NOMO-1 treated with dmso at 0.1 percent for 144 hours (cell line): ENCODE measurements at regions not wholly inside any gene's neighbourhood (a gene's known extent, or its start where the extent isn't known, plus 50 kb on each side); places are given as distances from the start of the nearest gene placed in this dataset.

Experiments
- DNase-seq: peaks from one replicate; lab custom pipeline; 2025; ENCODE audit not compliant: unreplicated experiment; lab: John Stamatoyannopoulos, UW

DNA sequence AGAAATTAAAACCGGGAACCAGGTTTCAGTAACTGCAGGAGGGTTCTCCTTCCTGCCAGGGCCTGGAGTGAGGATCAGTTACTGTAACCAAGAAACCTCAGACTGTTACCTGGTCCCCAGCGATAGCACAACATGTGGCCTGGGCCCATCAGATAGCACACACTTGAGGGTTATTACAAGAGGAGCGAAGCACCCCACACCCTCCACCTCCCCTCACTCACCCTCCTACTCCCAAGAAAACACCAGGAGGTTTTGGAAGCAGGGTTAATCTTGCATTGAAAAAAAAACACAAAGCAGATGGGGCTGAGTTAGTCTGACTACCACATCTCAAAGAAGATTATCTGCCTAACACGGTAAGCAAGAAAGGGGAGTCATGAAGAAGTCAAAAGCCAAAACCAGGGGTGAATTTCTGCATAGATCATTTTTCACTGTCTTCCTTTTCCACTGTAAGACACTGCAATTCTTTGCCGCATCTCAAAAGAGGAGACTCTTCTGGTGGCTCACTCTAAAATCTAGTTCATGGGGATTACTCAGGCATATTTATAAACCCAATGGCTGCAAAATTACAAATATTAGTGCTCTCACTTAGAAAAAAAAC is 75.9 kb upstream of the DOCK9 start:
- no peak for DNase-seq

DNA sequence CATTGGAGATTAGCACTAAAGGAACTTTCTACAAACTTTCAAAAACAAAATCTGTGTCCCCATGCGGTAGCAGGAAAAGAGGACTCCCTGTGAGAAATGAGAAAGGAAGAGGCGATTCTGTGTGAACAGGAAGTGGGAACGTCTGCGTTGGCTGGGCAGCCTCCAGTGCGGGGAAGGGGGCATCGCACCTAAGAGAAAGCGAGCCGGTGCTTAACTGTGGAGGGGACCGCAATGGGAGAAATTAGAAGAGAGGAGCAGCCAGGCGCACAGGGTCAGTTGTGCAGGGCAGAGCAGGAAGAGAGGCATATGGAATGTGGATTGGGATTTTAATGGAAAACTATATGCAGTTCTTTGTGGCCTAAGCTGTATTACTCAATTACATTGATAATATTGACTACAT is 77.4 kb upstream of the DOCK9 start:
- DNase-seq, result no peak

DNA sequence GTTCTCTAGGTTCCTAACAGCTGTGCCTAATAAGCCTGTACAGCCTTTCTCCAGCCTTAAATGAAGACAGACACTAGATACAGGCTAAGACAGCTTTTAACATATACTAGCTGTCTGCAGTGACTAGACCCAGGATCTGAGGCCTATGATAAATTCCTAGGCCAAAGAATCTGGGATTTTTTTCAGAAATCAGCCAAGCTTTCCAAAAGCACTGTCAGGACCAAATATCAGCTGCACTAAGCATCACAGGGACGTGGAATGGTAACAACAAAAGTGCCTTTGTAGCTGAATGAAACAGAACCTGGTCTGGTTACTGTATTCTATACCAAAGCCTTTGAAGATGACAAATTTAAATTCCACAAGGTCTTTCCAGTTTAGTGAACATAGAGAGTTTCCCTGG is 77.9 kb upstream of the DOCK9 start:
- no peak for DNase-seq

DNA sequence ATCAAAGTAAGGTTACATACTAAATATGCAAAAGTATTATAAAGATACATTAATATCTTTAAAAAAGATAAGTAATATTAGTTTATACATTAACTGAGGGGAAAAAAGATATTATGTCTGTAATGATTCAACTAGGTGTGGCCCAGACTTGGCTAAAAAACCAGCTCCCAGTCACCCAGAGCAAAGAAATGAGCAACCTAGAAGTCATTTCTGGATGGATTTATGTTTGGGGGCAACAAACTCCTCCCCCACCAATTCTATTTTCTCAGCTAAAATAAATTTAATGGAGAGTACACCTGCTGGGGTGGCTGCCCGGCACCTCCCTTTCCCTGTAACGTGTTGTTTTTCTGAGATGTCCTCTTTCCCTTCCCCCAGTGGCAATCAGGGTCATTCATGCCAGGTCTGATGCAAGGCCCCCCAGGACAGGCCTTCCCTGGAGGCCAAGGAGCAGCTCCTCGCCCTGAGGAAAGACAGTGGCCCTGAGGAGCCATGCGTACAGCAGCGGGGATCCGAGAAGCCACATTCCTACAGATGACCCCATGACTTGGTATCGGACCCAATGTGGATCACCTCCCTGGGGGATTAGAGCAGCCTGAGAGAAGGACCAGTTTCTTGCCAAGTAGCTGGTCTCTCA is 78.6 kb upstream of the DOCK9 start:
- no peak for DNase-seq

DNA sequence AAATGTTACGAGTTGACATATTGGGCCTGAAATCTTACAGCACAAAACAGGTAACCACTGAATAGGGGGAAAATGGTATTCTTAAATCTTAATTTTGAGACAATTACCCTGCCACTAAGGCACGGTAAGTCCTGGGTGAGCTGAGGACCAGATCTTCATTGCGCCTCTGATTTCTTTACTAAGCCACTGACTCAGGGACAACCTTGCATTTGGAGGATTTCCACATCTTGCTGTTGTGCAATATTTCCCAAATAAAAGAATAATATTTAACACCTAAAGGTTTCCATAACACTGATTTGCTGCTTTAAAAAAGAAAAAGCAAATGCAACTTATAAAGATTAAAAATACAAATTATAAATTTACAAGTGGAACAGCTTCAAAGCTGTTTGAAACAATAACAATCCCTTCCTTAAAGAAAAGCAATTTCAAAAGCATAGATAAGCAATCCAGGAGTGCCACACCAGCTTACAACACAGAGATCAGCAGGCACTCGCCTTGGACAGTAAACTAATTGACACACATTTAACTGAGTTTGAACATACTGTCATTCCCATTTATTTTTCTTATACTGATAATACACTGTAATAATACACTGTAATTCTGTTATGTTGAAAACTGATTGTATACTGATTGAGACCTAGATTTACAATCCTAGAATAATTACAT is 79.6 kb upstream of the DOCK9 start:
- DNase-seq, result no peak

DNA sequence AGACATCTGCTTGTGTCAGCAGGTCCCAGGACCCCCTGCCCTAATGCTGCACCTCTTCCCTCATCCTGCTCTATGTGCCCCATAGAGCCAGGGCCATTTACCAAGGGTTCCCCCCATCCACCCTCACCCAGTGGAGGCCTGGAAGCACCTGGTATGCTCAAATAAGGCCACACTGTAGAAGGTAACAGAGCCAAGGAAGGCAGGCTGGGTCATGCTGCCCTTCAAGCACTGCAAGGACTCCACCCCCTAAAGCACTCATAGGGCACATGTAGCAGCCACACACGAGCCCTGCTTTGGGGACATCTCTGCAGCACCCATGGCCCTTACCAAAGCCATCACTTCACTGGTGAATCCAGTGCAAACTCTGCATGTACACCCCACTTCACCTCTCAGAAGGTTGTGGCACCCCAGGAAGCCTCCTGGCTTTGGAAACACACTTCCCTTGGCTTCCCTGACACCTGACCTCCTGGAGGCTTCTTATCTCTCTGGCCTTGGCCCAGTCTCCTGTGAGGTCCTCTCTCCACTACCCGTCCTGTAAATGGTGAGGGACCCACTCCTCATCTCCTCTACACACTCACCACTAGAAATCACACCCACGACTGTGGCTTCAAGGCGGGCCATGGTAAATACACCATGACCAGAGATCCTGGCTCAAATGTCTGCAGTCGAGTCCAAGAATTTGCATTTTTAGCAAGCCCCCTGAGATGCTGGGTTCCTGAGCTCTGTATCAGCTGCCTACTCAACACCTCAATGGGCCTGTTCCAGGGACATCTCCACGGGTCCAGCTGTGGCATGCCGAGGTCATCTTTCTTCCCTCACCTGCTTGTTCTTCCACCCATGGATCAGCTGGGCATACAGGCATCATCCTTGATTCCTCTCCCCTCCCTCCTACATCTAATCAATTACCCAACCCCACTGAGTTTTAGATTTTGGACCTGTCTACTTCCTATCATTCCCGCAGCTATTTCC is 80.9 kb upstream of the DOCK9 start:
- DNase-seq, result no peak

DNA sequence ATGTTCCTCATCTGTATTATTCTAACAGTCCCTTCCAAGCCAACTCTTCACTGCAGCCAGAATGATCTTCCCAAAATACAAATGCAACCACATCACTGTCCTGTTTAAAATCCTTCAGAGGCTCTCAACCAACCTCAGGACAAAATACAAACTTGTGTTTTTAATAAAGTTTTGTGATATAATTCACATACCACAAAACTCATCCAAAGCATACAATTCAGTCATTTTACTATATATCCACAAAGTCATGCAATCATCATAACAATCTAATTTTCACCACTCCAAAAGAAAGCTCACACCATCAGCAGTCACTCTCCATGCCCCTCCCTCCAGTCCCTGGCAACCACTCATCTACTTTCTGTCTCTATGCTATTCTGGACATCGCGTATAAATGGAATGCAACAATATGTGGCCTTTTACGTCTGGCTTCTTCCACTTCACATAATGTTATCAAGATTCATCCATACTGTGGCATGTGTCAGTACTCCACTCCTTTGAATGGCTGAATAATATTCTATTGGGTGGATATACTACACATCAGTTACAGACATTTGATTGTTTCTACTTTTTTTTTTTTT is 81.7 kb upstream of the DOCK9 start:
- no peak for DNase-seq

DNA sequence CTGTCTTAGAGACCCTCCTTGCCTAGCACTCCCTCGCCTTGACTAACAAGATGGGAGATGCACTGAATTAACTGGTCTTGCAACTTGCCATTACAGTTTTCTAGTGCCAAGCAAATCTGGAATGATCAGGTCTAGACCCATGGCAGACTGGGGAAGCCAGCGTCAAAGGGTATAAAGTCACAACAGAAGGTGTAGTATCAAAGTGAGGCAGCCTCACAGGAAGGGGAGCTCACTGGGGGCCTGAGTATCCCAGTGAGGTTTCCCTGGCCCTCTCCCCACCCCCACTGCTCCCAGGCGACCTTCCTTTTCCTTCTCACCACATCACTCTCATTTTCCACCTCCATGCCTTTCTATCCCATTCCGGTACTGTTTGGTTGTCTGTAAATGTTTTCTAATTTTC is 83.5 kb upstream of the DOCK9 start:
- DNase-seq, result no peak

DNA sequence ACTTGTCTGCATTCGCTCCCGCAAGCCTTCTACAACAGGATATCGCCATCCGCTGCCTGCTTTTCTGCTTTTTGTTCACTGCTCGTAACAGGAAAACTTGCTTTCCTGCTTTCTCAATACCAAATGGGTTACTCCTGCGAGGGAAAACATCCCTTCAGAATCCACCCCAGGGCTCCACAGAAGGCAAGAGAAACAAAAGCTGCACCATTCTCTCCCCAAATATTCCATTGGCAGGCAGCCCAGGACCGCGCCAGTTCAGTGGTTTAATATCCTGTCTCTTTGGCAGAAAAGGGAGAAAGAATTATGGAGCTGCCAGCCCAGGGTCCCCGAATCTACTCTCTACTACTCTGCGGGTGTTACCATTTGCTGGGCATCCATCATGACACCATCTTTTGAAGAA is 84.7 kb upstream of the DOCK9 start:
- DNase-seq, result no peak

DNA sequence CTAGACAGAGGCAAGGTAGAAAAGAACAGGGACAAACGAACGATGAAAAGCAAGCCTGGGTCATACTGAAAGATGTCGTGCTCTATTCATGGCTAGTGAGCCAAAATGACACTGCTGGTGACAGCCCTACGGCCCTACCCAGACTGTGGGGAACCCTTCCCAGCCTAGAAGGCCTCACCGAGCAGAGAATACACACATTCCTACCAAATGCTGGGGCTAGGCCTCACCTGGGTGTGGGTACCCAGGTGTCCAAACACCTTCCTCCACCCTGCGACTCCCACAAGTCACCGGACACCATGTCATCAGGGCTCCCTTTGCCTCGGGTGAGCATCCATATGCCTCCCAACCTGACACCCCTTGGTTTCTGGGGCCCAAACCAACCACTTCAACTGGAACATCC is 85.3 kb upstream of the DOCK9 start:
- no peak for DNase-seq

DNA sequence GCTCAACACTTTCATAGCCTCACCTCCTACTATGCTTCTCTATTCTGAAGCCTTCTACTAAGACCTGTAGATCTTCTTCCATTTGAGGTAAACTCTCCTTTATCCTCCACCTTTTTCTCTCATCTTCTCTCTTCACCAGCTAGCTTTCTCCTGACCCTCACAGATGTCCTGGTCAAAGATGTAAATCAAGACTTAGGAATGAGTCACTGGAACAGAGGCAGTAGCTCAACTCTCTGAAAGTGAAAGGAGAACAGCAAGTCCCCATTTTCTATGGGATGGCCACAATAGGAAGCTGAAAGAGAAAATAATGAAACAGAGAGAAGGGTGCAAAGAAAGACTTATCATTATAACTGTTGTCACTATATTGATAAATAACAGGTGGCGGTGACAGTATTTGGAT is 86.1 kb upstream of the DOCK9 start:
- no peak for DNase-seq

DNA sequence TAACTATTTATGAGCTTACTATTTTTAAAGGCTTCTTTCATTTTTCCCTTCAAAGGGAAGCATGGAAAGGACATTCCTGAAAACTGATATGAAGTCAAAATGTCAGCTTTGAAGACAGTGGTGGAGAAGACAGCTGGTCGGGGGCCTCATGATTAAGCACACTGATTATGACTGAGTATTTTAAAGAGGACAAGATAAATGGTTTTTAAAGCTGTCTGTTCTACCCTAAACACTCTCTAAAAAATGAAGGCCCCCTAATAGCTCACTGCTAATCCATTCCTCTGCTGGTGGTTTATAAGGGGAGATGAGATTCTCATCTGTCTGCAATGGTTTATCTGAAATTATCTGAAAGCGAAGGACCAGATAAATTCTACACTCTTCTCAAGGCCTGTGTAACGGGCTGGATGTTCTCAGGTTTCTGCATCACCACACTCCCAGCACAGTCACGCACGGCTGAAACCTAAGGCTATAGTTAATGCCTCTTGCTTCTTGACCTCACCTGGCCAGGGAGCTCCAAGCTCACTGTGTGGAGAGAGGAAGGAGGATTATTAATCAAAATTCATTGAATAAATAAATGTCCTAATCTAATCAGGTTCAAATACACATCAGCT is 86.9 kb upstream of the DOCK9 start:
- no peak for DNase-seq

DNA sequence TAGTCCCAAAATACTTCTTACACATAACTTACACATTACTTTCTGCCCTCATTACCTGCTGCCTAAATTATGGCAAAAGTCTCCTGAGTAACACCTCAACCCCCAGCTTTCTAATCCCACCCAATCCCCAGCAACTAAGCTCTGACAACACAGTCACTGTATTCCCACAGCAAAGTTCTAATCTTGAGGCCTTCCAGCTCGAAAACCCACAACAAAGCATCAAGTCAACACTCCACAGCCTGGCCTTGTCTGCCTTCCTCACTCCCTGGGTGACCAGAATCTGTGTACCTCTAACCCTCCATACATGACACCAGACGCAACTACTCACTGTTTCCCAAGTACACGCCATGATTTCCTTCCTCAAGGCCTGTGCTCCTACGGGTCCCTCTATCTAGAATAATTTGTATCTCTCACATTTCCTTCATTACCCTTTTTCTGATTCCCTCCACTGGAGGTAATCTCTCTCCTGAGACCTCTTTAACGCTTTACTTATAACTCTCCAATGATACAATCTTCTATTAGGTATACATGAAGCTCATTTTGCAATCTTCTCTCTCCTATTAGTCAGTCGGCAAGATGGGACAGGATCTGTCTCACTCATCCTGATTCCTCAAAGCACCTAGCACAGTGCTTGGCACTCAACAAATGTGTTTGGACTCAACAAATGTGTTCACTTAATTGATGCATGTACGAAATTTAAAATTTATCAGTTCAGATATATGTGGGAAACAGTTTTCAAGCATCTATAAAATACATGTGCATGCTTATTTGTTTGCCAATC is 87.6 kb upstream of the DOCK9 start:
- no peak for DNase-seq

DNA sequence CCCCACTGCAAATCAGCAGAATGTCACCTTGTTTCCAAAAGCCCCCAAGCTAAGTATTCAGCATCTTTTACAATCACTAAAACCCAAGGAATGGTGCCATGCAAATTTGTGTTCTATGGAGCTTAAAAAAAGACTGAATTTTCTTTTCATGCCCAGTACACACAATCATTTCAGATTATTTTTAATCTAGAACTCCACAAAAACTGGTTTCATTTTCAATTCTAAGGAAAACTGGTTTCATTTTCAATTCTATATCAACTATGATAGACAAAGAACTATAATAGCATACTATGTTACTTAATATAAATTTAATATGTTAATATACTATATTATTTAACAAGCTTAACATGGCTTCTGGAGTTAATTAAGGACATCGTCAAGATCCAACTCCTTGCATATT is 88.4 kb upstream of the DOCK9 start:
- no peak for DNase-seq

DNA sequence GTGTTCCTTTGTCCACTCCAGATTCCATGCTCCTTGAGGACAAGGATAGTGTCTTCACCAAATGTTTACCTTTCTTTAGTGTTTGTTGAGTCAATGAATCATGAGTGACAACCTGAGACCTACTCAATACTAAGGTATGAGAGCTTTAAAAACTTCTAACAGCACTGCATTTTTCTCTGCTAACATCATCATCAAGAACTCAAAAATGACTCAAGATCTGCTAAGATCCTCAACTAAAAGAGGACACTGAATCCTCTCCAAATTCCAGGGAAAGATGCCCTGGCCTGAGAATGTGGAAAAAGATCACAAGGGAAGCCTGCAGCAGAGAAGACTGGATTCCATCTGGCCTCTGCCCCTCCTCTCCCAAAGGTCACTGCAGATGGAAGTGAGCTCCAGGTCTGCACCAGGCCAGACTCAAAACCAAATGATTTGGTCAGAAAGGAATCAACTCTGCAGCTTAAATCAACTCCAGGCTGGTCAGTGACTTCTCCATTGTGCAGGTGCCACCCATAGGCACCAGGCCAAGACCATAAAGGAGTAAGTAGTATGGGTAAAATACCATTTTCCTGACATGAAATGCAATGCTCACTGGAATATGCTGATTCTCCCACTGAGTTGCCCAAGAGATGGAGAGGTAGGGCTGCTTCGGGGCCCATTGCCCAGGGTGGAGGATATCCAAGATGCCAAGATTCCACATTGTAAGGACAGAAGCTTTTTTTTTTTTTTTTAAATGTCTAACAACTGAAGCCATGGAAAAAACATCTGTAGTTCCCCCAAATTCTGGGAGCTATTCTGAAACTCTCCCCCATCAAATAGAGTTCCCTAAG is 89.5 kb upstream of the DOCK9 start:
- DNase-seq, result no peak

DNA sequence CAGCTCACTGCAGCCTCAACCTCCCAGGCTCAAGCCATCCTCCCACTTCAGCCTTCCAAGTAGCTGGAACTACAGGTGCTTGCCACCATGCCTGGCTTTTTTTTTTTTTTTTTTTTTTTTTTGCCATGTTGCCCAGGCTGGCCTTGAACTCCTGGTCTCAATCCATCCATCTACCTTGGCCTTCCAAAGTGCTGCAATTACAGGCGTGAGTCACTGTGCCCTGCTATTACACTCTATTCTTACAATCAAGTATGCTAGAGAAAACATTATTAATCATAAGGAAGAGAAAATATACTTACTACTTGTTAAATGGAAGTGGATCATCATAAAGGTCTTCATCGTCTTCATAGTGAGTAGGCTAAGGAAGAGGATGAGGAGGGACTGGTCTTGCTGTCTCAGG is 93.3 kb upstream of the DOCK9 start:
- DNase-seq, result no peak

DNA sequence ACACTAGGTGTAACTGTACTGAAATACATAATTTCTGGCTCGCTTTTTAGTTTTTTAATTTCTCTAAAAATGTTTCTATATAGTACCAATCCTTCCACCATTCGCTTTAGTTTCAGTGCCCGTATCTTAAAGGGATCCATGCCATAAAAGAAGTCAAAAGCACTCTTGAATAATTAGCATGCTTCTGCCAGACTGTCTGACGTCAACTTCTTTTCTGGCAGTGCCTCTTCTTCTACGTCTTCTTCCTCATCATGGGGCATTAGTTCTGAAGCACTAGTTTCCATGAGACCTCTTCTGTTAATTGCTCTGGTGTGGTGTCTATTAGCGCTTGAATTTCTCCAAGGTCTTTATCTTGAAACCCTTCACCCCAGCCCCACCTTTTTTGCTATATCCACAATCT is 93.8 kb upstream of the DOCK9 start:
- no peak for DNase-seq

DNA sequence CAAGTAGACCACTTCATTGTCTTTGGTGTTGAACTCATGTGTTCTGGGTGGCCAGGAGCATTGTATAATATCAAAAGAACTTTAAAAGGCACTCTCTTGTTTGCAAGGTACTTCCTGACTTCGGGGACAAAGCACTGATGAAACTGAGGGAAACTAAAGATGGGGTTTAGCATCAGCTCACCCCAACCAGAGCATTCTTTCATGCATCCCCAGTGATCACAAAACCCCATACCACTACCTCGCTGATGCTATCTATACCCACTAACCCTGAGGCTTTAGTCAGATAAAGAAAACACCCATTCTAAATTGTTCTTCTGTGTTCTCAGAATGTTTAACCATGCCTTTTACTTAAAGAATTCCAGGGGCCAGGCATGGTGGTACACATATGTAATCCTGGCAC is 94.5 kb upstream of the DOCK9 start:
- no peak for DNase-seq

DNA sequence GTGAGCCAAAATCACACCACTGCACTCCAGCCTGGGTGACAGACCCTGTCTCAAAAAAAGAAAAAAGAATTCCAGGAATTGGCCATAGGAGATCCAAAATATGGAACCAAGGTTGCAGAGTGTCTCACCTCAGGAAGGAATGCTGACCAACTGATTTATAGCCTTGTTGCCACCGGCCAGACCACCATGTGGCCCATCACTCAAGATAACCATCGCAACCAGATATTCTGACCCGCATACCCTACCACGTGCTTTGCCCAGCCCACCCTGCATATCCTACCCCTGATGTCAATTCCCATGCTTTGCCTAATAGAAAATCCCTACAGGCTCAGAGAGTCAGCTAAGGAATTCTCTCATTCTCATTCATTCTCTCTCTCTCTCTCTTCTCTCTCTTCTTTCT is 95.1 kb upstream of the DOCK9 start:
- DNase-seq, result no peak
